OCI-LY3 (cell line): ENCODE measurements at regions not wholly inside any gene's neighbourhood (a gene's known extent, or its start where the extent isn't known, plus 50 kb on each side); places are given as distances from the start of the nearest gene placed in this dataset.
A peak's percentile ranks its signal among the peaks of the same experiment; 100 is the strongest.

ENCODE experiments used
- H2AFZ ChIP-seq: fragments of 200-600, 300-600 bp; shearing (Covaris generic); 2 replicates; pipeline ENCODE4 v1.6.0; 2014; ENCODE audit warnings: antibody characterized with exemption, low read depth, low read length
- H3K27ac ChIP-seq: fragments of 200-600, 300-600 bp; sonication (generic); 2 replicates; pipeline ENCODE4 v1.5.1; 2014; ENCODE audit warnings: mild to moderate bottlenecking, low read length, moderate library complexity, mixed read lengths
- H3K27me3 ChIP-seq: fragments of 200-600, 300-600 bp; sonication (generic); 2 replicates; pipeline ENCODE4 v1.6.1; 2014; ENCODE audit warnings: low read depth, low read length, mixed read lengths
- H3K36me3 ChIP-seq: fragments of 200-600, 300-600 bp; sonication (generic); replicated peaks from 2 replicates; pipeline ENCODE3; 2014; ENCODE audit warnings: low read depth, low read length, mixed read lengths
- H3K4me1 ChIP-seq: fragments of 300-600, 200-600 bp; sonication (generic); 2 replicates; pipeline ENCODE4 v1.6.1; 2014; ENCODE audit warnings: low read length, mixed read lengths
- H3K4me2 ChIP-seq: fragments of 200-600, 300-600 bp; sonication (generic); 2 replicates; pipeline ENCODE4 v1.6.1; 2014; ENCODE audit warnings: low read length, mixed read lengths
- H3K4me3 ChIP-seq: fragments of 300-600, 200-600 bp; sonication (generic); 2 replicates; pipeline ENCODE4 v1.5.1; 2014; ENCODE audit warnings: antibody characterized with exemption, mild to moderate bottlenecking, low read length, moderate library complexity
- H3K79me2 ChIP-seq: fragments of 300-600, 200-600 bp; shearing (Covaris generic); 2 replicates; pipeline ENCODE4 v1.6.1; 2014; ENCODE audit warnings: mild to moderate bottlenecking, low read length, mixed read lengths
- H3K9ac ChIP-seq: fragments of 300-600, 200-600 bp; shearing (Covaris generic); 2 replicates; pipeline ENCODE4 v1.6.0; 2014; ENCODE audit warnings: mild to moderate bottlenecking, low read length, moderate library complexity
- H3K9me3 ChIP-seq: fragments of 200-600, 300-600 bp; shearing (Covaris generic); 2 replicates; pipeline ENCODE4 v1.6.1; 2014; ENCODE audit warnings: low read length, mixed read lengths; ENCODE audit not compliant: insufficient read depth
- H4K20me1 ChIP-seq: fragments of 200-600, 300-600 bp; sonication (generic); 2 replicates; pipeline ENCODE4 v1.6.1; 2016; ENCODE audit warnings: low read length, mixed read lengths; ENCODE audit not compliant: insufficient read depth
- EZH2phosphoT487 ChIP-seq: fragments of 200-600 bp; shearing (Covaris generic); IDR thresholded peaks from 2 replicates; pipeline ENCODE4 v1.6.1; 2018; ENCODE audit warnings: antibody characterized with exemption, mixed run types, low read depth
- TF ChIP-seq, protein P1 (sequence below): fragments of 200-600, 300-600 bp; sonication (generic); IDR thresholded peaks from 2 replicates; pipeline ENCODE4 v1.5.1; 2014; ENCODE audit warnings: antibody characterized with exemption, low read length, low read depth

DNA sequence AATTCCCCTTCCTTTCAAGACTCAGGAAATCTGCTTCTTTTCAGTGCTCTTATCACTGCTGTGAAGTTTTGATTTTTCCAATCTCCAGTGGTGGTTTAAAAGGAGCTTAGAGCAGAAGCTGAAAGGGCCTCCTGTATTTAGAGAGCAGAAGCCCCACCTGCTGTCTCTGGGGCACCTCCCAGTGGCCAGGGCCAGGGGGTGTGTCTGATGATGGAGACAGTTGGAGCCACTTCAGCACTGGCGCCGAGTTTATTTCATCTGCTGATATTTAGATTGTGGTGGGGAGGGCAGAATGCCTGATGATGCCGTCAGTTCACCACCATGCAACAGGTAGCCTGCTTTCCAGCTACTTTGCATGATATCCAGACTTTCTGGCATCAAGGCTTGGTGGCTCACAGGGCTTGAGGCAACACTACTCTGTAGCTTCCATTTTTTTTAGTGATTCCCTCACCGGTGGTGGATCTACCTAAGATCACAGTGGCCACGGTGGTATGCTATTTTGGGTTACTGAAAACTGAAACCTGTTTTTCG, 371.9 kb downstream of the KCNRG start:
- H3K27me3 ChIP-seq, result peaks cover 11% of the 10 kb centered on the region
- no peaks in the 10 kb centered on the region for H3K36me3 ChIP-seq
- H3K4me3 ChIP-seq, result peak overlapping the region; percentile 37
- H3K9ac ChIP-seq, result no peak overlapping the region
- no peaks in the 10 kb centered on the region for H4K20me1 ChIP-seq
- peak overlapping the region; percentile 53 for H3K4me2 ChIP-seq
- TF ChIP-seq, protein P1, sequence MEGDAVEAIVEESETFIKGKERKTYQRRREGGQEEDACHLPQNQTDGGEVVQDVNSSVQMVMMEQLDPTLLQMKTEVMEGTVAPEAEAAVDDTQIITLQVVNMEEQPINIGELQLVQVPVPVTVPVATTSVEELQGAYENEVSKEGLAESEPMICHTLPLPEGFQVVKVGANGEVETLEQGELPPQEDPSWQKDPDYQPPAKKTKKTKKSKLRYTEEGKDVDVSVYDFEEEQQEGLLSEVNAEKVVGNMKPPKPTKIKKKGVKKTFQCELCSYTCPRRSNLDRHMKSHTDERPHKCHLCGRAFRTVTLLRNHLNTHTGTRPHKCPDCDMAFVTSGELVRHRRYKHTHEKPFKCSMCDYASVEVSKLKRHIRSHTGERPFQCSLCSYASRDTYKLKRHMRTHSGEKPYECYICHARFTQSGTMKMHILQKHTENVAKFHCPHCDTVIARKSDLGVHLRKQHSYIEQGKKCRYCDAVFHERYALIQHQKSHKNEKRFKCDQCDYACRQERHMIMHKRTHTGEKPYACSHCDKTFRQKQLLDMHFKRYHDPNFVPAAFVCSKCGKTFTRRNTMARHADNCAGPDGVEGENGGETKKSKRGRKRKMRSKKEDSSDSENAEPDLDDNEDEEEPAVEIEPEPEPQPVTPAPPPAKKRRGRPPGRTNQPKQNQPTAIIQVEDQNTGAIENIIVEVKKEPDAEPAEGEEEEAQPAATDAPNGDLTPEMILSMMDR, result peak; percentile 87
- no peak for TF ChIP-seq EZH2phosphoT487
- no peak overlapping the region for H3K27ac ChIP-seq
- peaks cover 9% of the 10 kb centered on the region for H3K4me1 ChIP-seq
- no peak overlapping the region for H2AFZ ChIP-seq
- H3K9me3 ChIP-seq, result no peaks in the 10 kb centered on the region
- no peaks in the 10 kb centered on the region for H3K79me2 ChIP-seq

- no peaks in the 10 kb centered on the region for H3K79me2 ChIP-seq
- peaks cover 11% of the 10 kb centered on the region for H3K27me3 ChIP-seq
- no peaks in the 10 kb centered on the region for H3K36me3 ChIP-seq
- TF ChIP-seq, protein P1, result no peak
- TF ChIP-seq EZH2phosphoT487, result no peak
- no peak overlapping the region for H3K9ac ChIP-seq
- no peaks in the 10 kb centered on the region for H4K20me1 ChIP-seq
- no peak overlapping the region for H3K4me2 ChIP-seq
- H3K4me1 ChIP-seq, result peaks cover 9% of the 10 kb centered on the region
- H2AFZ ChIP-seq, result no peak overlapping the region
- no peak overlapping the region for H3K27ac ChIP-seq
- no peak overlapping the region for H3K4me3 ChIP-seq
- no peaks in the 10 kb centered on the region for H3K9me3 ChIP-seq
Observed at GRCh38 chr13:50388481-50388880, 373.2 kb downstream of the KCNRG start.

- H3K27me3 ChIP-seq, result peaks cover 11% of the 10 kb centered on the region
- H3K9me3 ChIP-seq, result no peaks in the 10 kb centered on the region
- no peak overlapping the region for H3K9ac ChIP-seq
Observed at GRCh38 chr13:50389726-50390125, 374.5 kb downstream of the KCNRG start.

DNA sequence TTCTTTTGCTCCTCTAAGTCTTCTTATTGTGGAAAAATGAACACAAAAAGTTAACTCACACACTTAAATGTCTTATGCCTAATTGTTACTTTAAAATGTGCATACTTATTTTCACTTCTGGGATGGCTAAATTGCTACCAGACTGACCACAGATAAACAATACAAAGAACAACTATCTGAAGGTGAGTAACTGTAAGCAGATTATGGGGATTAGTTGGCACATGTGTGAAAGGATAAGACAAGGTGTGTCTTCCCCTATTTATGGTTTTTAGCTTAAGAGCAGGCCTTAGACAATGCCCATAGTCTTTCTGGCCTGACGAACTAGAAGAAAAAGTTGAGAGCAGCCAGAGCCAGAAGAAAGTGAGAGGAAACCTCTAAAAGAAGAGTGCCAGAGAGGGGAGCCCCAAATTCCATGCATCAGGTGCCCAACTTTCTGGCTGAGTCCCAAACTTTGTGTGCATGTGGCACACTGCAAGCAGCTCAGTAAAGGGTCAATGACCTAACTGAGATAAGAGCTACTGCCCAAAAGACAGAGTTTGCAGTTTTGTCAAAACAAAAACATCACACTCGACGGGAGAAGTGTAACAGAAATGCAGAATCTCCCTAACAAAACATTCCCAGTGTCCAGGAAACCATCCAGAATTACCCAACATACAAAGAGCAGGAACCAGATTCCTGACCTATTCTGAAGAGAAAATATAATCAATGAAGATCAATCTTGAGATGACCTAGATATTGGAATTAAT, 375.4 kb downstream of the KCNRG start:
- TF ChIP-seq EZH2phosphoT487, result no peak
- TF ChIP-seq, protein P1, result no peak
- Histone ChIP-seq H3K36me3 (no peaks in the 10 kb centered on the region), H2AFZ (no peak overlapping the region), H3K9ac (no peak overlapping the region), H3K4me1 (peaks cover 9% of the 10 kb centered on the region), H3K27ac (no peak overlapping the region), H3K27me3 (peaks cover 11% of the 10 kb centered on the region), H4K20me1 (no peaks in the 10 kb centered on the region), H3K79me2 (no peaks in the 10 kb centered on the region), H3K4me2 (no peak overlapping the region), H3K4me3 (no peak overlapping the region), H3K9me3 (no peaks in the 10 kb centered on the region)

More at GRCh38 chr13:50389726-50390125, 374.5 kb downstream of the KCNRG start:
- H3K4me3 ChIP-seq, result no peak overlapping the region
- H3K4me2 ChIP-seq, result no peak overlapping the region
- no peaks in the 10 kb centered on the region for H3K36me3 ChIP-seq
- no peaks in the 10 kb centered on the region for H3K79me2 ChIP-seq
- no peak overlapping the region for H2AFZ ChIP-seq
- no peak overlapping the region for H3K27ac ChIP-seq
- TF ChIP-seq EZH2phosphoT487, result no peak
- TF ChIP-seq, protein P1, result no peak
- peaks cover 9% of the 10 kb centered on the region for H3K4me1 ChIP-seq
- H4K20me1 ChIP-seq, result no peaks in the 10 kb centered on the region
